Heart right ventricle (tissue), 16 donors: ENCODE measurements at regions not wholly inside any gene's neighbourhood (a gene's known extent, or its start where the extent isn't known, plus 50 kb on each side); places are given as distances from the start of the nearest gene placed in this dataset.

ENCODE experiments used
- ATAC-seq, 8 donors: fragments of 200-7000 bp; cut with Tn5 transposase; one replicate each; pipeline ENCODE4 v1.9.1; 2020; ENCODE audit warnings: mild to moderate bottlenecking in 8 of 8, moderate library complexity in 8 of 8, moderate number of reproducible peaks in 1 of 8
- DNase-seq, 2 donors: peaks; one replicate each; pipeline ENCODE4 v3.0.0-alpha.2; 2020
- H3K27ac ChIP-seq, 10 donors: fragments of 200-600 bp; sonication (generic) in 2 of 10; one replicate each; pipeline versions ENCODE4 v1.5.0 to v1.8.0; 2020 to 2022; ENCODE audit warnings: mild to moderate bottlenecking in 3 of 10
- H3K27me3 ChIP-seq, 7 donors: fragments of 200-600 bp; one replicate each; pipeline ENCODE4 v1.8.0; 2021 to 2022; ENCODE audit warnings: mild to moderate bottlenecking in 2 of 7
- H3K36me3 ChIP-seq, 9 donors: fragments of 200-600 bp; sonication (generic) in 1 of 9; one replicate each; pipeline versions ENCODE4 v1.5.0 to v1.8.0; 2020 to 2022; ENCODE audit warnings: mild to moderate bottlenecking in 2 of 9
- H3K4me1 ChIP-seq, 9 donors: fragments of 200-600 bp; sonication (generic) in 1 of 9; one replicate each; pipeline versions ENCODE4 v1.5.0 to v1.8.0; 2020 to 2022; ENCODE audit warnings: mild to moderate bottlenecking in 4 of 9
- H3K4me3 ChIP-seq, 10 donors: fragments of 200-600 bp; sonication (generic) in 2 of 10; one replicate each; pipeline versions ENCODE4 v1.5.0 to v1.8.0; 2020 to 2022; ENCODE audit warnings: mild to moderate bottlenecking in 7 of 10, moderate library complexity in 2 of 10
- H3K9me3 ChIP-seq, 11 donors: fragments of 200-600 bp in 10 of 11; sonication (generic) in 2 of 11; one replicate each; pipeline versions ENCODE4 v1.5.0 to v1.8.0; 2013 to 2022; ENCODE audit warnings: mild to moderate bottlenecking in 2 of 11, control low read depth in 1 of 11, moderate library complexity in 1 of 11
- CTCF ChIP-seq, 9 donors: fragments of 200-600 bp; sonication (generic) in 2 of 9; IDR thresholded peaks; one replicate each; pipeline versions ENCODE4 v1.5.0 to v1.8.0; 2021 to 2022; ENCODE audit warnings: antibody characterized with exemption in 9 of 9, mild to moderate bottlenecking in 5 of 9, moderate library complexity in 1 of 9
- WGBS, 2 donors: extraction: QIAGEN DNeasy Blood & Tissue Kit; methylation state at CpG; one replicate each; pipeline ENCODE4 v1.1.7; 2013; ENCODE audit warnings: inconsistent platforms in 1 of 2; 5-methylcytosine and 5-hydroxymethylcytosine counted together
- intact Hi-C, 10 donors: fragments of 100-400 bp; cut with DNase I; formaldehyde crosslinking; loops; one replicate each; pipeline versions ENCODE4 v1.11.1 to v1.14.2; 2022
- donor health status: Arrhythmogenic right ventricular cardiomyopathy.
- donor health status: ischemic (EF 13 %, LVEDD 7.1; RV severe dilation, severe dysfunction).
- donor health status: healthy with polysubstance abuse.
- donor health status: DM: no; HTN: yes; CAD: no.
- donor health status: DM: no; HTN: no; CAD: no.
- donor health status: ischemic (EF 25% LVEDD 6.9; RV normal size, moderate dysfunction).
- donor health status: ischemic (EF 25% LVEDD 5.7; RV mildly dilated, moderate dysfunction).
- donor health status: healthy.
- donor health status: DM: yes; HTN: yes; CAD: no.
- donor health status: Ischemic cardiomyopathy.
- donor health status: ischemic (EF 35%, LVEDD 5.7; RV mildly dilated, moderate dysfunction).
- donor health status: nonischemic (EF 11% LVEDD 7.7; RV severe dilation, severe dysfunction).
- donor health status: DM: yes; HTN: yes; CAD: no.
- donor health status: PGD.
- donor health status: ischemic (EF 29% LVEDD 5.4; RV normal size, mild dysfunction).
- donor health status: nonischemic (EF 23%, LVEDD 6.1; RV moderate dilation, normal function).

GRCh38 chr5:2205596-2206226 lies 323.0 kb upstream of the IRX4 start:
- ATAC-seq, result no peak

GRCh38 chr5:2205185-2205585 lies 322.5 kb upstream of the IRX4 start:
- ATAC-seq, result no peak
- H3K27me3 ChIP-seq, result peaks cover 0 to 37% (median 21%) of the 10 kb centered on the region in 7 donors
- no peaks in the 10 kb centered on the region for H3K9me3 ChIP-seq
- 90 to 91% methylated on average over 14 of the region's 14 CpGs for WGBS, 2 donors
- no peaks in the 10 kb centered on the region for H3K4me1 ChIP-seq
- H3K36me3 ChIP-seq, result no peaks in the 10 kb centered on the region
- TF ChIP-seq CTCF (IDR thresholded peaks at IDR 0.05), result no peak
- intact Hi-C loops, result loop anchor here in 1 of 10 donors (5.0 kb wide), 1 partner anchor 1397 kb away; no protein-coding TSS in a partner anchor
- no peak overlapping the region for H3K4me3 ChIP-seq
- DNase-seq, result no peak
- no peak overlapping the region for H3K27ac ChIP-seq

More at GRCh38 chr5:2205596-2206226, 323.0 kb upstream of the IRX4 start:
- no peaks in the 10 kb centered on the region for H3K4me1 ChIP-seq
- no peaks in the 10 kb centered on the region for H3K9me3 ChIP-seq
- no peaks in the 10 kb centered on the region for H3K36me3 ChIP-seq
- intact Hi-C loops, result loop anchor here in 1 of 10 donors (5.0 kb wide), 1 partner anchor 1397 kb away; no protein-coding TSS in a partner anchor
- DNase-seq, result no peak
- WGBS, 2 donors, result 93 to 94% methylated on average over 34 of the region's 34 CpGs
- H3K4me3 ChIP-seq, result no peak overlapping the region
- no peak for TF ChIP-seq CTCF (IDR thresholded peaks at IDR 0.05)
- no peak overlapping the region for H3K27ac ChIP-seq
- H3K27me3 ChIP-seq, result peaks cover 0 to 43% (median 26%) of the 10 kb centered on the region in 7 donors

GRCh38 chr5:2204366-2205184 lies 321.9 kb upstream of the IRX4 start:
- ATAC-seq (no peak), DNase-seq (no peak)
- Histone ChIP-seq H3K27me3 (peaks cover 0 to 33% (median 15%) of the 10 kb centered on the region in 7 donors), H3K36me3 (no peaks in the 10 kb centered on the region), H3K4me3 (no peak overlapping the region), H3K4me1 (no peaks in the 10 kb centered on the region), H3K9me3 (no peaks in the 10 kb centered on the region), H3K27ac (no peak overlapping the region)
- 82 to 83% methylated on average over 21 of the region's 21 CpGs for WGBS, 2 donors
- intact Hi-C loops, result loop anchor here in 1 of 10 donors (5.0 kb wide), 1 partner anchor 1398 kb away; no protein-coding TSS in a partner anchor
- TF ChIP-seq CTCF (IDR thresholded peaks at IDR 0.05), result no peak

GRCh38 chr5:2203774-2204173 lies 321.0 kb upstream of the IRX4 start:
- Histone ChIP-seq H3K4me1 (no peaks in the 10 kb centered on the region), H3K9me3 (no peaks in the 10 kb centered on the region), H3K4me3 (no peak overlapping the region), H3K27ac (no peak overlapping the region), H3K36me3 (no peaks in the 10 kb centered on the region), H3K27me3 (peaks cover 0 to 28% (median 13%) of the 10 kb centered on the region in 7 donors)
- ATAC-seq (no peak), DNase-seq (no peak)
- 55% methylated on average over 3 of the region's 3 CpGs for WGBS, 2 donors
- TF ChIP-seq CTCF (IDR thresholded peaks at IDR 0.05), result no peak
- intact Hi-C loops, result no loop called here
